ENCODE measurements at regions not wholly inside any gene's neighbourhood (a gene's known extent, or its start where the extent isn't known, plus 50 kb on each side); places are given as distances from the start of the nearest gene placed in this dataset.

DNA sequence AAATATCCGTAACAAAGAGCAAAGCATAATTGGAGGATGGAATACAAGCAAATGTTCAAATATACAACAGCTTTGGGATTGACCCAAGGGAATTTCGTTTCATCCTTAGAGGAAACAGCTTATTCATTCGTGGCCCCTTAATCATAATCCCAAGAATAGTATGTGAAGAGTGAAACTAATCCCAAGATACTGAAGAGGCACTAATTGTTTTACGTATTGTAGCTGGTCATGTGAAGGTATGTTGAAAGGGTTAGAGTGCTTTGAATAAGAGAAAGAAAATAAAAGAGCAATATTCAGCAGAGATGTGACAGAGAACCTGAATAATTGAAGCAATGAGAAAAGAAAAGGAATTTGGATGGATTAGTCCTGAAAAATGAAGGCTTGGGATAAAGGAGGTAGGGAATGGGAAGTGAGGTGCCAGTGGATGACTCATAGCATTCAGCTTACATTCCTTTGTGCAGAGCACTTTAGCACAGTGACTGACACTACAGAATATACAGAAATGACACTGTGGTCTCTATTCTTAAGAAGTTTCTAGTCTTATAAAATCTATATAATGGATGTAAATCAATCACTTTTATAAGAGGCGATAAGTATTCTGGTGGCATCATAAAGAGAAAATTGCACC, 221.9 kb downstream of the TLR4 start:
- H3K4me3 ChIP-seq (ENCODE audit: low read depth, low read length), result no peak overlapping the region
- no peaks in the 10 kb centered on the region for H3K4me1 ChIP-seq (ENCODE audit: control insufficient read depth, insufficient read depth, low read length, poor library complexity, severe bottlenecking)
- no peak overlapping the region for H3K27ac ChIP-seq (ENCODE audit: insufficient read depth, low read length, poor library complexity, severe bottlenecking)
- H3K36me3 ChIP-seq (ENCODE audit: control insufficient read depth, insufficient read depth, low read length), result no peaks in the 10 kb centered on the region
- no peaks in the 10 kb centered on the region for H3K9me3 ChIP-seq (ENCODE audit: control insufficient read depth in 2 of 2, low read length in 2 of 2)
- H3K9me3 Mint-ChIP-seq, result peaks cover 0 to 8% (median 2%) of the 10 kb centered on the region in 7 donors
- no peaks in the 10 kb centered on the region for H3K4me1 Mint-ChIP-seq
- no peaks in the 10 kb centered on the region for H3K27me3 Mint-ChIP-seq
- DNase-seq (no peak), ATAC-seq (ENCODE audit: low read depth in 2 of 2) (no peak)
- no peaks in the 10 kb centered on the region for H3K27me3 ChIP-seq (ENCODE audit: control insufficient read depth, insufficient read depth, low read length)
- H3K4me3 Mint-ChIP-seq, result no peak overlapping the region
- H3K27ac Mint-ChIP-seq, result no peak overlapping the region
- no peaks in the 10 kb centered on the region for H3K36me3 Mint-ChIP-seq

GRCh38 chr9:117927354-117927753, 223.2 kb downstream of the TLR4 start:
- Histone ChIP-seq H3K9me3 (ENCODE audit: control insufficient read depth in 2 of 2, low read length in 2 of 2) (no peaks in the 10 kb centered on the region), H3K27me3 (ENCODE audit: control insufficient read depth, insufficient read depth, low read length) (no peaks in the 10 kb centered on the region), H3K4me1 (ENCODE audit: control insufficient read depth, insufficient read depth, low read length, poor library complexity, severe bottlenecking) (no peaks in the 10 kb centered on the region), H3K4me3 (ENCODE audit: low read depth, low read length) (no peak overlapping the region), H3K27ac (ENCODE audit: insufficient read depth, low read length, poor library complexity, severe bottlenecking) (no peak overlapping the region), H3K36me3 (ENCODE audit: control insufficient read depth, insufficient read depth, low read length) (no peaks in the 10 kb centered on the region)
- ATAC-seq (ENCODE audit: low read depth in 2 of 2) (no peak), DNase-seq (no peak)
- no peaks in the 10 kb centered on the region for H3K4me1 Mint-ChIP-seq
- no peaks in the 10 kb centered on the region for H3K36me3 Mint-ChIP-seq
- H3K4me3 Mint-ChIP-seq, result no peak overlapping the region
- no peaks in the 10 kb centered on the region for H3K27me3 Mint-ChIP-seq
- peaks cover 0 to 8% (median 2%) of the 10 kb centered on the region in 7 donors for H3K9me3 Mint-ChIP-seq
- H3K27ac Mint-ChIP-seq, result no peak overlapping the region

GRCh38 chr9:117929868-117930267, 225.7 kb downstream of the TLR4 start:
- Histone ChIP-seq H3K36me3 (ENCODE audit: control insufficient read depth, insufficient read depth, low read length) (no peaks in the 10 kb centered on the region), H3K4me3 (ENCODE audit: low read depth, low read length) (no peak overlapping the region), H3K27me3 (ENCODE audit: control insufficient read depth, insufficient read depth, low read length) (no peaks in the 10 kb centered on the region), H3K27ac (ENCODE audit: insufficient read depth, low read length, poor library complexity, severe bottlenecking) (no peak overlapping the region), H3K9me3 (ENCODE audit: control insufficient read depth in 2 of 2, low read length in 2 of 2) (no peaks in the 10 kb centered on the region), H3K4me1 (ENCODE audit: control insufficient read depth, insufficient read depth, low read length, poor library complexity, severe bottlenecking) (no peaks in the 10 kb centered on the region)
- Mint-ChIP-seq H3K4me3 (no peak overlapping the region), H3K36me3 (no peaks in the 10 kb centered on the region), H3K27me3 (no peaks in the 10 kb centered on the region), H3K4me1 (no peaks in the 10 kb centered on the region), H3K27ac (no peak overlapping the region), H3K9me3 (peaks cover 0 to 11% (median 2%) of the 10 kb centered on the region in 7 donors)
- no peak for ATAC-seq (ENCODE audit: low read depth in 2 of 2)
- no peak for DNase-seq

GRCh38 chr9:117932585-117932984, 228.4 kb downstream of the TLR4 start:
- Histone ChIP-seq H3K4me1 (ENCODE audit: control insufficient read depth, insufficient read depth, low read length, poor library complexity, severe bottlenecking) (no peaks in the 10 kb centered on the region), H3K9me3 (ENCODE audit: control insufficient read depth in 2 of 2, low read length in 2 of 2) (no peaks in the 10 kb centered on the region), H3K4me3 (ENCODE audit: low read depth, low read length) (no peak overlapping the region), H3K27ac (ENCODE audit: insufficient read depth, low read length, poor library complexity, severe bottlenecking) (no peak overlapping the region), H3K36me3 (ENCODE audit: control insufficient read depth, insufficient read depth, low read length) (no peaks in the 10 kb centered on the region), H3K27me3 (ENCODE audit: control insufficient read depth, insufficient read depth, low read length) (no peaks in the 10 kb centered on the region)
- ATAC-seq (ENCODE audit: low read depth in 2 of 2) (no peak), DNase-seq (no peak)
- Mint-ChIP-seq H3K4me3 (no peak overlapping the region), H3K4me1 (no peaks in the 10 kb centered on the region), H3K27me3 (no peaks in the 10 kb centered on the region), H3K27ac (no peak overlapping the region), H3K9me3 (peaks cover 0 to 8% (median 0%) of the 10 kb centered on the region in 7 donors), H3K36me3 (no peaks in the 10 kb centered on the region)

DNA sequence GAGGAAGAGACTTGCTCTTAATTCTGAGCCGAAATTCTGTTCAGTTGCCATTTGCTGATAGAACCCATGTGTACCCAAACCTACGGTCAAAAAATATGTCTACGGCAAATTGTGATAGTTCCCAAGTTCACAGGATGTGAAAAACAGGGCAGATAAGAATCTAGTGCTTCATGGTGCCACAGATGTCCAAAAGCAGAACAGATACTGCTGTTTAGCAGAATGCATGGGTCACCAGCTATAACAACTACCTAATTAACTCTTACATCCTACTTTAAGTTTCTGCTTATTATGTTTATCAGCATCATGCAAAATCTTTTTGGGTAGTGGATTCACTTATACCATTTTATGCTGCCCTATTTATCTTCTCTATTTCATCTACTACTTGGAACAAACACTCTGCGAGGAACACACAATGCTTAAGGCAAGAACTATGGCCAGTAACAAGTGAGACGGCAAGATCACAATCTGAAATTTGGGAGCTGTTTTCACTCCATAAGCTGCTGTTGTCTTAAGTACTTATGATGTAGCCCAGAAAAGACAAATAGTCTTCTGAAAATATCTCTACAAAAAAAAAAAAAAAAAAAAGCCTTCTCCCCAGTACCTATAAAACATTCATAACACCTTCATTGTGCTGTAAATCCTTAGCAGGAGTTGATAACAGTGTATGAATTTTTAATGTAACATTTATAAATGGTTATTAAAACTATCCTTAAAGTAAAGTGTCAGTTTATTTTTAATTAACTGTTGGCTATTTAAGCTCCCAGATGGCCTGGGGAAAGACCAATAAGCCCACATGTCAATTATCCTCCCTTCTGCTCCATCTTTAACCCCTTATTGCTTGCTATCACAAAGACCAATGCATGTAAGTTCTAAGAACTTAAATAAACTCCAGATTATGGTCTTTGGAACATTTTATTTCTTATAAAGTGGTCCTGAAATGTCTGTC, 232.3 kb downstream of the TLR4 start:
- H3K27ac Mint-ChIP-seq, result no peak overlapping the region
- Histone ChIP-seq H3K27ac (ENCODE audit: insufficient read depth, low read length, poor library complexity, severe bottlenecking) (no peak overlapping the region), H3K27me3 (ENCODE audit: control insufficient read depth, insufficient read depth, low read length) (no peaks in the 10 kb centered on the region), H3K9me3 (ENCODE audit: control insufficient read depth in 2 of 2, low read length in 2 of 2) (no peaks in the 10 kb centered on the region), H3K4me1 (ENCODE audit: control insufficient read depth, insufficient read depth, low read length, poor library complexity, severe bottlenecking) (no peaks in the 10 kb centered on the region), H3K36me3 (ENCODE audit: control insufficient read depth, insufficient read depth, low read length) (no peaks in the 10 kb centered on the region), H3K4me3 (ENCODE audit: low read depth, low read length) (no peak overlapping the region)
- no peak for DNase-seq
- H3K36me3 Mint-ChIP-seq, result no peaks in the 10 kb centered on the region
- peaks cover 0 to 10% (median 0%) of the 10 kb centered on the region in 7 donors for H3K9me3 Mint-ChIP-seq
- no peak overlapping the region for H3K4me3 Mint-ChIP-seq
- no peaks in the 10 kb centered on the region for H3K27me3 Mint-ChIP-seq
- ATAC-seq (ENCODE audit: low read depth in 2 of 2), result no peak
- H3K4me1 Mint-ChIP-seq, result no peaks in the 10 kb centered on the region

DNA sequence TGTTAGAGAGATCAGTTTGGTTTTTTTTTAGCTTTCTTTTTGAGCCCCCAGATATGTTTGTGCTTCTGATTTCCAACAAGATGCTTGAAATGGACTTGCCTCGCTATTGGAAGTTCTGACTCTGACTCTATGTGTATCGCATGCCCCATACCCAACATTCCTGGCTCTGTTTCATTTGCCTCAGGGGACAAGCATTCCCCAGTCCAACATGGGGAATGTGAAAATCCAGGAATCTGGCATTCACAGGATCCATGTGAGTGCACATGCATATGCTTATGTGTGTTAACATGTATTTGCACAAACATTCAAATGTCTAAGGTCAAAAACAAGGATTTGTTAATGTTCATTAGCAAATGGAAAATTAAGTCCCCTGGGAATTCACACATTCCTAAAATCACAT, 233.9 kb downstream of the TLR4 start:
- Histone ChIP-seq H3K27me3 (ENCODE audit: control insufficient read depth, insufficient read depth, low read length) (no peaks in the 10 kb centered on the region), H3K4me3 (ENCODE audit: low read depth, low read length) (no peak overlapping the region), H3K27ac (ENCODE audit: insufficient read depth, low read length, poor library complexity, severe bottlenecking) (no peak overlapping the region), H3K4me1 (ENCODE audit: control insufficient read depth, insufficient read depth, low read length, poor library complexity, severe bottlenecking) (no peaks in the 10 kb centered on the region), H3K36me3 (ENCODE audit: control insufficient read depth, insufficient read depth, low read length) (no peaks in the 10 kb centered on the region), H3K9me3 (ENCODE audit: control insufficient read depth in 2 of 2, low read length in 2 of 2) (no peaks in the 10 kb centered on the region)
- H3K36me3 Mint-ChIP-seq, result no peaks in the 10 kb centered on the region
- H3K4me3 Mint-ChIP-seq, result no peak overlapping the region
- H3K9me3 Mint-ChIP-seq, result peaks cover 0 to 15% (median 0%) of the 10 kb centered on the region in 7 donors
- H3K4me1 Mint-ChIP-seq, result no peaks in the 10 kb centered on the region
- DNase-seq, result no peak
- H3K27ac Mint-ChIP-seq, result no peak overlapping the region
- H3K27me3 Mint-ChIP-seq, result no peaks in the 10 kb centered on the region
- ATAC-seq (ENCODE audit: low read depth in 2 of 2), result no peak

GRCh38 chr9:117938896-117939295, 234.7 kb downstream of the TLR4 start:
- no peak for ATAC-seq (ENCODE audit: low read depth in 2 of 2)

More at GRCh38 chr9:117938896-117939295, 234.7 kb downstream of the TLR4 start:
- Histone ChIP-seq H3K4me1 (ENCODE audit: control insufficient read depth, insufficient read depth, low read length, poor library complexity, severe bottlenecking) (no peaks in the 10 kb centered on the region), H3K27ac (ENCODE audit: insufficient read depth, low read length, poor library complexity, severe bottlenecking) (no peak overlapping the region), H3K9me3 (ENCODE audit: control insufficient read depth in 2 of 2, low read length in 2 of 2) (no peaks in the 10 kb centered on the region), H3K4me3 (ENCODE audit: low read depth, low read length) (no peak overlapping the region), H3K27me3 (ENCODE audit: control insufficient read depth, insufficient read depth, low read length) (no peaks in the 10 kb centered on the region), H3K36me3 (ENCODE audit: control insufficient read depth, insufficient read depth, low read length) (no peaks in the 10 kb centered on the region)
- DNase-seq, result no peak
- Mint-ChIP-seq H3K4me1 (no peaks in the 10 kb centered on the region), H3K9me3 (peaks cover 0 to 15% (median 0%) of the 10 kb centered on the region in 7 donors), H3K27me3 (no peaks in the 10 kb centered on the region), H3K27ac (no peak overlapping the region), H3K4me3 (no peak overlapping the region), H3K36me3 (no peaks in the 10 kb centered on the region)
